HEK293 (cell line): ENCODE measurements at regions not wholly inside any gene's neighbourhood (a gene's known extent, or its start where the extent isn't known, plus 50 kb on each side); places are given as distances from the start of the nearest gene placed in this dataset.

Source experiments
- PRDM1 ChIP-seq: fragments of 450-650 bp; formaldehyde crosslinking; IDR thresholded peaks from 2 replicates; pipeline ENCODE4; 2016; ENCODE audit warnings: missing biosample characterization, missing genetic modification characterization
- ZNF747 ChIP-seq: fragments of 450-650 bp; formaldehyde crosslinking; IDR thresholded peaks from 2 replicates; pipeline ENCODE4 v1.5.1; 2016; ENCODE audit warnings: missing biosample characterization, missing genetic modification characterization
- TF ChIP-seq, protein P1 (sequence below): fragments of 450-650 bp; formaldehyde crosslinking; IDR thresholded peaks from 2 replicates; pipeline ENCODE4 v1.5.1; 2016; ENCODE audit warnings: missing biosample characterization, missing genetic modification characterization
- TF ChIP-seq, protein P2 (sequence below): fragments of 450-650 bp; formaldehyde crosslinking; IDR thresholded peaks from 2 replicates; pipeline ENCODE4 v1.5.1; 2016; ENCODE audit warnings: missing biosample characterization, missing genetic modification characterization
- TF ChIP-seq, protein P3 (sequence below): fragments of 450-650 bp; formaldehyde crosslinking; IDR thresholded peaks from 2 replicates; pipeline ENCODE4 v1.5.1; 2016; ENCODE audit warnings: missing biosample characterization, missing genetic modification characterization
- TF ChIP-seq, protein P4 (sequence below): fragments of 450-650 bp; formaldehyde crosslinking; conservative IDR thresholded peaks from 2 replicates; pipeline ENCODE4 v1.5.1; 2016; ENCODE audit warnings: low read depth, missing biosample characterization, missing genetic modification characterization

DNA sequence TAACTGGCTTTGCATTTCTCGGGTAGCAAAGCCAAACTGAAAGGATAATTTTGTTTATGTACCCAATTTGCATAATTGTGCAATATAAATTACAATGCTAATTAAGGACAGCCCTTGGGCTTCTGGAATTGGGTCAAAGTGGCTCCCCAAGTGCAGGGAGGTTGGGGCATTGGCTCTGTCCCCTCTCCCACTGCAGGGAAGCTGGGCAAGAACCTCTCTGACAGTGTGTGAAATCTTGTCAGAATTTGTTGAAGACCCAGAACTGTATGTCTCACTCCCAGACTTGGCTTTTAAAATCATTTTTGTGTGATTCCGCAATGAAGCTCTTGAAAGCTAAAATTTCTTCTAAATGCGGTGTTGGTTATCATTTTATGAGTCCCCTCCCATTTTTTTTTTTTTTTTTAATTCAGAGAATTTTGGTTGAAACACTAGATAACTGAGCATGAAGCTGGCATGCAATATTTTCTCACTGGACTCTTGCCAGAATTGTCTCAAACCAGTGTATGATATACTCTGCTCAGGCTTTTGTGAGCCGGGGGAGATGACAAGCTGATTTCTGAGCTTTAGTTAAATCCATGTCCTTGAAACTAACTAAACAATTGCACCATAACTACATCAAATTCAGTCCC is 878.9 kb upstream of the CXADR start:
- TF ChIP-seq, protein P1, sequence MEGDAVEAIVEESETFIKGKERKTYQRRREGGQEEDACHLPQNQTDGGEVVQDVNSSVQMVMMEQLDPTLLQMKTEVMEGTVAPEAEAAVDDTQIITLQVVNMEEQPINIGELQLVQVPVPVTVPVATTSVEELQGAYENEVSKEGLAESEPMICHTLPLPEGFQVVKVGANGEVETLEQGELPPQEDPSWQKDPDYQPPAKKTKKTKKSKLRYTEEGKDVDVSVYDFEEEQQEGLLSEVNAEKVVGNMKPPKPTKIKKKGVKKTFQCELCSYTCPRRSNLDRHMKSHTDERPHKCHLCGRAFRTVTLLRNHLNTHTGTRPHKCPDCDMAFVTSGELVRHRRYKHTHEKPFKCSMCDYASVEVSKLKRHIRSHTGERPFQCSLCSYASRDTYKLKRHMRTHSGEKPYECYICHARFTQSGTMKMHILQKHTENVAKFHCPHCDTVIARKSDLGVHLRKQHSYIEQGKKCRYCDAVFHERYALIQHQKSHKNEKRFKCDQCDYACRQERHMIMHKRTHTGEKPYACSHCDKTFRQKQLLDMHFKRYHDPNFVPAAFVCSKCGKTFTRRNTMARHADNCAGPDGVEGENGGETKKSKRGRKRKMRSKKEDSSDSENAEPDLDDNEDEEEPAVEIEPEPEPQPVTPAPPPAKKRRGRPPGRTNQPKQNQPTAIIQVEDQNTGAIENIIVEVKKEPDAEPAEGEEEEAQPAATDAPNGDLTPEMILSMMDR (tag by site-specific recombination): no peak
- TF ChIP-seq, protein P2, sequence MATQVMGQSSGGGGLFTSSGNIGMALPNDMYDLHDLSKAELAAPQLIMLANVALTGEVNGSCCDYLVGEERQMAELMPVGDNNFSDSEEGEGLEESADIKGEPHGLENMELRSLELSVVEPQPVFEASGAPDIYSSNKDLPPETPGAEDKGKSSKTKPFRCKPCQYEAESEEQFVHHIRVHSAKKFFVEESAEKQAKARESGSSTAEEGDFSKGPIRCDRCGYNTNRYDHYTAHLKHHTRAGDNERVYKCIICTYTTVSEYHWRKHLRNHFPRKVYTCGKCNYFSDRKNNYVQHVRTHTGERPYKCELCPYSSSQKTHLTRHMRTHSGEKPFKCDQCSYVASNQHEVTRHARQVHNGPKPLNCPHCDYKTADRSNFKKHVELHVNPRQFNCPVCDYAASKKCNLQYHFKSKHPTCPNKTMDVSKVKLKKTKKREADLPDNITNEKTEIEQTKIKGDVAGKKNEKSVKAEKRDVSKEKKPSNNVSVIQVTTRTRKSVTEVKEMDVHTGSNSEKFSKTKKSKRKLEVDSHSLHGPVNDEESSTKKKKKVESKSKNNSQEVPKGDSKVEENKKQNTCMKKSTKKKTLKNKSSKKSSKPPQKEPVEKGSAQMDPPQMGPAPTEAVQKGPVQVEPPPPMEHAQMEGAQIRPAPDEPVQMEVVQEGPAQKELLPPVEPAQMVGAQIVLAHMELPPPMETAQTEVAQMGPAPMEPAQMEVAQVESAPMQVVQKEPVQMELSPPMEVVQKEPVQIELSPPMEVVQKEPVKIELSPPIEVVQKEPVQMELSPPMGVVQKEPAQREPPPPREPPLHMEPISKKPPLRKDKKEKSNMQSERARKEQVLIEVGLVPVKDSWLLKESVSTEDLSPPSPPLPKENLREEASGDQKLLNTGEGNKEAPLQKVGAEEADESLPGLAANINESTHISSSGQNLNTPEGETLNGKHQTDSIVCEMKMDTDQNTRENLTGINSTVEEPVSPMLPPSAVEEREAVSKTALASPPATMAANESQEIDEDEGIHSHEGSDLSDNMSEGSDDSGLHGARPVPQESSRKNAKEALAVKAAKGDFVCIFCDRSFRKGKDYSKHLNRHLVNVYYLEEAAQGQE: no peak
- TF ChIP-seq, protein P3, sequence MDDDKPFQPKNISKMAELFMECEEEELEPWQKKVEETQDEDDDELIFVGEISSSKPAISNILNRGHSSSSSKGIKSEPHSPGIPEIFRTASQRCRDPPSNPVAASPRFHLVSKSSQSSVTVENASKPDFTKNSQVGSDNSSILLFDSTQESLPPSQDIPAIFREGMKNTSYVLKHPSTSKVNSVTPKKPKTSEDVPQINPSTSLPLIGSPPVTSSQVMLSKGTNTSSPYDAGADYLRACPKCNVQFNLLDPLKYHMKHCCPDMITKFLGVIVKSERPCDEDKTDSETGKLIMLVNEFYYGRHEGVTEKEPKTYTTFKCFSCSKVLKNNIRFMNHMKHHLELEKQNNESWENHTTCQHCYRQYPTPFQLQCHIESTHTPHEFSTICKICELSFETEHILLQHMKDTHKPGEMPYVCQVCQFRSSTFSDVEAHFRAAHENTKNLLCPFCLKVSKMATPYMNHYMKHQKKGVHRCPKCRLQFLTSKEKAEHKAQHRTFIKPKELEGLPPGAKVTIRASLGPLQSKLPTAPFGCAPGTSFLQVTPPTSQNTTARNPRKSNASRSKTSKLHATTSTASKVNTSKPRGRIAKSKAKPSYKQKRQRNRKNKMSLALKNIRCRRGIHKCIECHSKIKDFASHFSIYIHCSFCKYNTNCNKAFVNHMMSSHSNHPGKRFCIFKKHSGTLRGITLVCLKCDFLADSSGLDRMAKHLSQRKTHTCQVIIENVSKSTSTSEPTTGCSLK (tag by site-specific recombination): no peak
- TF ChIP-seq ZNF747 (tag by site-specific recombination): no peak
- TF ChIP-seq, protein P4, sequence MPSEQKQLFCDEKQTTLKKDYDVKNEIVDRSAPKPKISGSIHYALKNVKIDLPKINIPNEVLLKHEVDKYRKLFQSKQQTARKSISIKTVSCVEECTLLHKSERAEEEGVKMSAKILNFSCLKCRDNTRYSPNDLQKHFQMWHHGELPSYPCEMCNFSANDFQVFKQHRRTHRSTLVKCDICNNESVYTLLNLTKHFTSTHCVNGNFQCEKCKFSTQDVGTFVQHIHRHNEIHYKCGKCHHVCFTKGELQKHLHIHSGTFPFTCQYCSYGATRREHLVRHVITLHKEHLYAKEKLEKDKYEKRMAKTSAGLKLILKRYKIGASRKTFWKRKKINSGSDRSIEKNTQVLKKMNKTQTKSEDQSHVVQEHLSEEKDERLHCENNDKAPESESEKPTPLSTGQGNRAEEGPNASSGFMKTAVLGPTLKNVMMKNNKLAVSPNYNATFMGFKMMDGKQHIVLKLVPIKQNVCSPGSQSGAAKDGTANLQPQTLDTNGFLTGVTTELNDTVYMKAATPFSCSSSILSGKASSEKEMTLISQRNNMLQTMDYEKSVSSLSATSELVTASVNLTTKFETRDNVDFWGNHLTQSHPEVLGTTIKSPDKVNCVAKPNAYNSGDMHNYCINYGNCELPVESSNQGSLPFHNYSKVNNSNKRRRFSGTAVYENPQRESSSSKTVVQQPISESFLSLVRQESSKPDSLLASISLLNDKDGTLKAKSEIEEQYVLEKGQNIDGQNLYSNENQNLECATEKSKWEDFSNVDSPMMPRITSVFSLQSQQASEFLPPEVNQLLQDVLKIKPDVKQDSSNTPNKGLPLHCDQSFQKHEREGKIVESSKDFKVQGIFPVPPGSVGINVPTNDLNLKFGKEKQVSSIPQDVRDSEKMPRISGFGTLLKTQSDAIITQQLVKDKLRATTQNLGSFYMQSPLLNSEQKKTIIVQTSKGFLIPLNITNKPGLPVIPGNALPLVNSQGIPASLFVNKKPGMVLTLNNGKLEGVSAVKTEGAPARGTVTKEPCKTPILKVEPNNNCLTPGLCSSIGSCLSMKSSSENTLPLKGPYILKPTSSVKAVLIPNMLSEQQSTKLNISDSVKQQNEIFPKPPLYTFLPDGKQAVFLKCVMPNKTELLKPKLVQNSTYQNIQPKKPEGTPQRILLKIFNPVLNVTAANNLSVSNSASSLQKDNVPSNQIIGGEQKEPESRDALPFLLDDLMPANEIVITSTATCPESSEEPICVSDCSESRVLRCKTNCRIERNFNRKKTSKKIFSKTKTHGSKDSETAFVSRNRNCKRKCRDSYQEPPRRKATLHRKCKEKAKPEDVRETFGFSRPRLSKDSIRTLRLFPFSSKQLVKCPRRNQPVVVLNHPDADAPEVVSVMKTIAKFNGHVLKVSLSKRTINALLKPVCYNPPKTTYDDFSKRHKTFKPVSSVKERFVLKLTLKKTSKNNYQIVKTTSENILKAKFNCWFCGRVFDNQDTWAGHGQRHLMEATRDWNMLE (tag by site-specific recombination): no peak
- no peak for TF ChIP-seq PRDM1 (tag by site-specific recombination)
